Left renal cortex interstitium (tissue), 4 donors: ENCODE measurements at regions not wholly inside any gene's neighbourhood (a gene's known extent, or its start where the extent isn't known, plus 50 kb on each side); places are given as distances from the start of the nearest gene placed in this dataset.

Experiments
- DNase-seq, 4 donors: peaks; one replicate each; pipeline ENCODE4 v3.0.0-alpha.2; 2013; ENCODE audit warnings: low read depth in 4 of 4, low spot score in 2 of 4, missing footprints in 1 of 4

- no peak for DNase-seq
Observed at GRCh38 chr17:77604301-77604972, 354.1 kb upstream of the TNRC6C start.

GRCh38 chr17:77604973-77605313, 353.6 kb upstream of the TNRC6C start:
- no peak for DNase-seq

GRCh38 chr17:77606146-77606864, 352.2 kb upstream of the TNRC6C start:
- no peak for DNase-seq

GRCh38 chr17:77606865-77607210, 351.7 kb upstream of the TNRC6C start:
- DNase-seq, result no peak

- no peak for DNase-seq
Observed at GRCh38 chr17:77607606-77608005, 350.9 kb upstream of the TNRC6C start.

GRCh38 chr17:77608431-77608830, 350.1 kb upstream of the TNRC6C start:
- DNase-seq, result no peak

DNA sequence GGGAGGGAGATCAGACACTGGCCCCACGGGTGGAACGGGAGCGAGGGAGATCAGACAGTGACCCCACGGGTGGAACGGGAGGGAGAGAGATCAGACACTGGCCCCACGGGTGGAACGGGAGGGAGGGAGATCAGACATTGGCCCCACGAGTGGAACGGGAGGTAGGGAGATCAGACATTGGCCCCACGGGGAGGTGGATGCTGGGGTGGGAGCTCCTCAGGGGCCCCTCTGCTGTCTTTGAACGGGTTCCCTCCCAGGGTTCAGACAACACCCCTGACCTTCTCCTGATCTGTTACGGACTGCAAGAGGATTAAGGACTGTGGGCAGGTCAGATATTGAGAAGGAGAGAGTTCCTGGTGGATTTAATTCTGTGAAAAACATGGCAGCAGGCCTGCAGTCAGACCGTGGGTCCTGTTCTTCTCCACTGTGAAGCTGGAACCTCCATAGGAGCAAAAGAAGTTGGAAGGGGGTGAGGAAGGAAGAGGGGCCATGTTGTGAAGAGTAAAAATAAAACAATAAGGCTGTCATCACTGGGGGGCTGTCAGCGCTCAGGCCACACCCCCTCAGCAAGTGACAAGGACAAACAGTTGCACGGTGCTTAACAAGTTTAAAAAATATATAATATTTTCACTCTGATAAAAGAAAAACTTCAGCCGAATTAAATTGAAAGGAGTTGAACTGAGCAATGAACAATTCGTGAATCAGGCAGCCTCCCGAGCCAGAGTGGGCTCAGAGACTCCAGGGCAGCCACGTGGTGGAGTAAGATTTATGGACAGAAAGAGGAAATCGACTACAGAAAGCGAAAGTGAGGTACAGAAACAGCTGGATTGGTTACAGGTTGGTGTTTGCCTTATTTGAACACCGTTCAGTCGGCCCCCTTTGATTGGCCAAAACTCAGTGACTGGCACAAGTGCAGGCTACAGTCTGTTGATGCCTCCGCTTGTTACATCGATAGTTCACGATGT, 348.7 kb upstream of the TNRC6C start:
- peak in 3 of 4 donors; percentile 22 to 53 (median 48) for DNase-seq

DNA sequence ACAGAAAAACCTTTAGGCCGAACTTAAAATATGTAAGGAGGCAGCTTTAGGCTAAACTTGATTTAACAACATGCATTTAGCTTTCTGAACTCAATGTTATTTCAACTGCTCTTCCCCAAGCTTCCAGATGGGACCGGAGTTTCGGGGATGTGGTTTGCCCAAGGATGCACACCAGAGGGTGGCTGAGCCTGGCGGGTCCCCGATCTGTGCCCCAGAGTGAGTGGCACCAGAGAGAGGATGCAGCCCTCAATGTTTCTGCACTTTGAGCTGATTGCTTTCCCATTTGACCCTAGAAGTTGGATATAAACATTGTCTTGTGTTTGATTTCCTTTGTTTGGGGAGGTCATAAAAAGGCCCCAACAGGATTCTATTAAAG, 348.0 kb upstream of the TNRC6C start:
- no peak for DNase-seq

- DNase-seq, result no peak
Observed at GRCh38 chr17:77610972-77611521, 347.5 kb upstream of the TNRC6C start.

GRCh38 chr17:77611791-77612502, 346.6 kb upstream of the TNRC6C start:
- no peak for DNase-seq

- DNase-seq, result no peak
Observed at GRCh38 chr17:77613218-77613617, 345.3 kb upstream of the TNRC6C start.

- DNase-seq, result no peak
Observed at GRCh38 chr17:77613627-77614026, 344.9 kb upstream of the TNRC6C start.

GRCh38 chr17:77615703-77616253, 342.7 kb upstream of the TNRC6C start:
- no peak for DNase-seq

GRCh38 chr17:77616254-77616731, 342.2 kb upstream of the TNRC6C start:
- no peak for DNase-seq

GRCh38 chr17:77617516-77617915, 341.0 kb upstream of the TNRC6C start:
- no peak for DNase-seq

- no peak for DNase-seq
Observed at GRCh38 chr17:77618173-77618572, 340.3 kb upstream of the TNRC6C start.

GRCh38 chr17:77618731-77619130, 339.8 kb upstream of the TNRC6C start:
- DNase-seq, result no peak

DNA sequence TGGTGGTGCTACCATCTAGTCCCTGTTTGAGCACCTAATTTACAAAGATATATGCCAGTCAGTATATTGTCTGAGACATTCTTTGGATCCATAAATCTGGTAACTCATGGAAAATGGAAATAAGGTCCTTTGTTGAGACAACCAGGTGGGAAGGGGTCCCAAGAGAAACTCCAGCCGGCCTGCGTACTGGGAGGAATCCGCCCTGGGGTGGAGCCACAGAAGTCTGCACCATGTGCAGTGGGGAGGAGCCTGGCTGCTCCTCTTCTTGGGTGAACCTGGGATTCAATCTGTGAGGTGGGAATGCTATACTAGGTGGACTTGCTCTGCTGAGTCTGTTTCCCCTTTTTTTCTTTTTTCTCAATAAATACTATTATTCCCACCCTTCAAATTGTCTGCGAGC, 339.2 kb upstream of the TNRC6C start:
- DNase-seq, result no peak

DNA sequence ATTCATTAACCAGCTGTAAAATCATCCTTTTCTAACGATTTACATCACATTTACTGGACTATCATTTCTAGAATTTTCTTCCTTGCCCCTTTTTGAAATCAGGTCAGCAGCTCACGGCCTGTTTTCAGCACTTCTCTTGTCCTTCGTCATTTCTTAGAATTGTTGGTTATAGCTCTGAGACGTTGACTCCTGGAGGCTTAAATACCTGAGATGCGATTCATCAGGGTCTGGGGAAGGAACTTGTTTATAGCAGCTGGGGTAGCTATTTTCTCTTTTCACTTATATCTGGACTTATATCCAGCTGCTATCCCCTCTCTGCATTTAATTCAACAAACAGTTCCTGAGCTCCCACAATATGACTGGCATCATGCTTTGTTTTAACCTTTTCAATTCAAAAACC, 338.7 kb upstream of the TNRC6C start:
- DNase-seq, result no peak

DNA sequence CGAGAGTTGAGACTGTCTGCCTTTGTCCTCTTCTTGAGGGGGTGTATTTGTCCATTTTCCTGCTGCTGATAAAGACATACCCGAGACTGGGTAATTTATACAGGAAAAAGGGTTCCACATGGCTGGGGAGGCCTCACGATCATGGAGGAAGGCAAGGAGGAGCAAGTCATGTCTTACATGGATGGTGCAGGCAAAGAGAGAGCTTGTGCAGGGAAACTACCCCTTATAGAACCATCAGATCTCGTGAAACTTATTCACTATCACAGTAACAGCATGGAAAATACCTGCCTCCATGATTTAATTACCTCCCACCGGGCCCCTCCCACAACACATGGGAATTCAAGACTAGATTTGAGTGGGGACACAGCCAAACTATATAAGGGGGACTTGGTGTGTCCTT, 338.2 kb upstream of the TNRC6C start:
- no peak for DNase-seq
